OCI-LY1 (cell line): ENCODE measurements at regions not wholly inside any gene's neighbourhood (a gene's known extent, or its start where the extent isn't known, plus 50 kb on each side); places are given as distances from the start of the nearest gene placed in this dataset.

Experiments used
- H2AFZ ChIP-seq: fragments of 200-600 bp; sonication (generic), shearing (Covaris generic); 2 replicates; pipeline ENCODE4 v1.6.0; 2014; ENCODE audit warnings: antibody characterized with exemption, mild to moderate bottlenecking, low read length
- H3F3A ChIP-seq: fragments of 200-600 bp; sonication (generic), shearing (Covaris generic); 2 replicates; pipeline ENCODE4 v1.6.0; 2014; ENCODE audit warnings: mild to moderate bottlenecking, antibody characterized with exemption, low read length, moderate library complexity; ENCODE audit not compliant: insufficient read depth
- H3K27ac ChIP-seq: fragments of 200-600 bp; sonication (generic); 2 replicates; pipeline ENCODE4 v1.5.1; 2014; ENCODE audit warnings: low read length, mixed run types, mild to moderate bottlenecking, low read depth; ENCODE audit not compliant: poor library complexity, severe bottlenecking
- H3K27me3 ChIP-seq: fragments of 200-600 bp; sonication (generic); 2 replicates; pipeline ENCODE4 v1.6.0; 2014; ENCODE audit warnings: antibody characterized with exemption, mild to moderate bottlenecking, low read length, moderate library complexity; ENCODE audit not compliant: insufficient read depth
- H3K36me3 ChIP-seq: fragments of 200-600 bp; sonication (generic); 2 replicates; pipeline ENCODE4 v1.6.1; 2014; ENCODE audit warnings: mild to moderate bottlenecking, antibody characterized with exemption, low read length, moderate library complexity, mixed read lengths; ENCODE audit not compliant: insufficient read depth
- H3K4me1 ChIP-seq: fragments of 200-600 bp; sonication (generic); 2 replicates; pipeline ENCODE4 v1.5.1; 2014; ENCODE audit warnings: mild to moderate bottlenecking, low read length, moderate library complexity; ENCODE audit not compliant: insufficient read depth, severe bottlenecking
- H3K4me2 ChIP-seq: fragments of 200-600 bp; sonication (generic), shearing (Covaris generic); 2 replicates; pipeline ENCODE4 v1.6.1; 2014; ENCODE audit warnings: low read length
- H3K4me3 ChIP-seq: fragments of 200-600 bp; sonication (generic); 2 replicates; pipeline ENCODE4 v1.5.1; 2014; ENCODE audit warnings: low read length, low read depth, mild to moderate bottlenecking, mixed read lengths; ENCODE audit not compliant: poor library complexity, severe bottlenecking
- H3K79me2 ChIP-seq: fragments of 200-600 bp; shearing (Covaris generic); 2 replicates; pipeline ENCODE4 v1.6.1; 2016; ENCODE audit warnings: mixed run types, low read length, mixed read lengths; ENCODE audit not compliant: insufficient read depth
- H3K9ac ChIP-seq: fragments of 200-600 bp; sonication (generic), shearing (Covaris generic); 2 replicates; pipeline ENCODE4 v1.6.1; 2014; ENCODE audit warnings: mild to moderate bottlenecking, low read length, mixed read lengths
- H3K9me2 ChIP-seq: fragments of 200-600 bp; sonication (generic), shearing (Covaris generic); 2 replicates; pipeline ENCODE4 v1.6.1; 2014; ENCODE audit warnings: low read depth, mild to moderate bottlenecking, low read length, mixed read lengths
- H3K9me3 ChIP-seq: fragments of 200-600 bp; shearing (Covaris generic); 2 replicates; pipeline ENCODE4 v1.6.1; 2014; ENCODE audit warnings: low read length, mixed read lengths
- H4K20me1 ChIP-seq: fragments of 200-600 bp; sonication (generic), shearing (Covaris generic); 2 replicates; pipeline ENCODE4 v1.6.0; 2016; ENCODE audit warnings: mild to moderate bottlenecking, low read length; ENCODE audit not compliant: insufficient read depth
- CTCF ChIP-seq: fragments of 200-600 bp; sonication (generic), shearing (Covaris generic); IDR thresholded peaks from 2 replicates; pipeline ENCODE4 v1.5.1; 2017; ENCODE audit warnings: mild to moderate bottlenecking, antibody characterized with exemption, low read length, moderate library complexity, mixed read lengths
- EZH2 ChIP-seq: fragments of 200-600 bp; sonication (generic), shearing (Covaris generic); IDR thresholded peaks from 2 replicates; pipeline ENCODE4 v1.8.0; 2017; ENCODE audit warnings: borderline replicate concordance, mixed run types, mild to moderate bottlenecking, antibody characterized with exemption, low read length, moderate library complexity, mixed read lengths

GRCh38 chr13:81987159-81987558, 1646.2 kb upstream of the SPRY2 start:
- H3K27ac ChIP-seq: no peak overlapping the region
- no peak overlapping the region for H3K4me2 ChIP-seq
- no peaks in the 10 kb centered on the region for H3K79me2 ChIP-seq
- TF ChIP-seq EZH2 (no peak), CTCF (no peak)
- H4K20me1 ChIP-seq: no peaks in the 10 kb centered on the region
- H3K4me3 ChIP-seq: no peak overlapping the region
- no peaks in the 10 kb centered on the region for H3K4me1 ChIP-seq
- no peaks in the 10 kb centered on the region for H3K36me3 ChIP-seq
- no peak overlapping the region for H2AFZ ChIP-seq
- H3K9me3 ChIP-seq: no peaks in the 10 kb centered on the region
- H3K9ac ChIP-seq: no peak overlapping the region
- H3K9me2 ChIP-seq: no peaks in the 10 kb centered on the region
- no peaks in the 10 kb centered on the region for H3K27me3 ChIP-seq
- no peaks in the 10 kb centered on the region for H3F3A ChIP-seq

- H4K20me1 ChIP-seq: no peaks in the 10 kb centered on the region
- no peak for TF ChIP-seq EZH2
- TF ChIP-seq CTCF: no peak
- no peaks in the 10 kb centered on the region for H3K27me3 ChIP-seq
- H3K9me2 ChIP-seq: no peaks in the 10 kb centered on the region
- no peak overlapping the region for H3K4me3 ChIP-seq
- no peak overlapping the region for H2AFZ ChIP-seq
- H3K79me2 ChIP-seq: no peaks in the 10 kb centered on the region
- H3K4me1 ChIP-seq: no peaks in the 10 kb centered on the region
- no peaks in the 10 kb centered on the region for H3K36me3 ChIP-seq
- no peak overlapping the region for H3K27ac ChIP-seq
- H3K4me2 ChIP-seq: no peak overlapping the region
- H3K9ac ChIP-seq: no peak overlapping the region
- H3F3A ChIP-seq: no peaks in the 10 kb centered on the region
- H3K9me3 ChIP-seq: no peaks in the 10 kb centered on the region
Observed at GRCh38 chr13:81986308-81986707, 1645.4 kb upstream of the SPRY2 start.

- Histone ChIP-seq H3K4me2 (no peak overlapping the region), H2AFZ (no peak overlapping the region), H3K79me2 (no peaks in the 10 kb centered on the region), H3K27ac (no peak overlapping the region), H4K20me1 (no peaks in the 10 kb centered on the region), H3K27me3 (no peaks in the 10 kb centered on the region), H3K9me2 (no peaks in the 10 kb centered on the region), H3K9me3 (no peaks in the 10 kb centered on the region), H3K4me1 (no peaks in the 10 kb centered on the region), H3K36me3 (no peaks in the 10 kb centered on the region), H3F3A (no peaks in the 10 kb centered on the region), H3K4me3 (no peak overlapping the region), H3K9ac (no peak overlapping the region)
- TF ChIP-seq CTCF (peak; percentile 55), EZH2 (no peak)
Observed at GRCh38 chr13:81957121-81957520, 1616.2 kb upstream of the SPRY2 start.
